ENCODE measurements at regions not wholly inside any gene's neighbourhood (a gene's known extent, or its start where the extent isn't known, plus 50 kb on each side); places are given as distances from the start of the nearest gene placed in this dataset.

GRCh38 chr6:40645043-40645442, 57.9 kb upstream of the LRFN2 start:
- Mint-ChIP-seq H3K27me3 (ENCODE audit: low read depth) (peaks cover 7% of the 10 kb centered on the region), H3K36me3 (ENCODE audit: insufficient read depth in 2 of 2) (no peaks in the 10 kb centered on the region), H3K27ac (no peak overlapping the region), H3K9me3 (peaks cover 0 to 1% of the 10 kb centered on the region in 2 donors), H3K4me3 (no peak overlapping the region), H3K4me1 (ENCODE audit: low read depth) (peaks cover 15% of the 10 kb centered on the region)
- ATAC-seq (replicated peaks in 1 of 2) (no peak), DNase-seq (no peak)

DNA sequence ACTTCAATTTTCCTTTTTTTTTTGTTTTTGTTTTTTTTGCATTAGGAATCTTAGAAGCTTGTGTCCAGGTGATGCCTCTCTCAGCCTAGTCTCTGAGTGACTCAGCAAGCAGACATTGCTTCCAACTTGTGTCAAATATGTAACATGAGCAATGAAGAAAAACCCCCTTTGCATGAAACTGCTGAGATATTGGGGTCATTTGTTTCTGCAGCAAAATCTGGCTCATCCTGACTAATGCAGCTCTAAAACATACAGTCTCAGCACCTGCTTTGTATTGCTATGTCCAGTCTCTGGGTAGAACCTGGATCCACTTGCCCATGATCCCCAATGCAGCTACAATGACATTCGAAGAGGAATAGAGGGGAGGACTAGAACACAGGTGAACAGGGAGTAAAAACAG, 55.7 kb upstream of the LRFN2 start:
- no peak for ATAC-seq (replicated peaks in 1 of 2)
- Mint-ChIP-seq H3K9me3 (peaks cover 0 to 1% of the 10 kb centered on the region in 2 donors), H3K4me1 (ENCODE audit: low read depth) (peaks cover 17% of the 10 kb centered on the region), H3K36me3 (ENCODE audit: insufficient read depth in 2 of 2) (no peaks in the 10 kb centered on the region), H3K27me3 (ENCODE audit: low read depth) (peaks cover 7% of the 10 kb centered on the region), H3K4me3 (no peak overlapping the region), H3K27ac (no peak overlapping the region)
- DNase-seq = no peak

- ATAC-seq (replicated peaks in 1 of 2) = no peak
- Mint-ChIP-seq H3K9me3 (peaks cover 0 to 1% of the 10 kb centered on the region in 2 donors), H3K36me3 (ENCODE audit: insufficient read depth in 2 of 2) (no peaks in the 10 kb centered on the region)
These were observed 55.0 kb upstream of the LRFN2 start for GRCh38 chr6:40642190-40642589.

DNA sequence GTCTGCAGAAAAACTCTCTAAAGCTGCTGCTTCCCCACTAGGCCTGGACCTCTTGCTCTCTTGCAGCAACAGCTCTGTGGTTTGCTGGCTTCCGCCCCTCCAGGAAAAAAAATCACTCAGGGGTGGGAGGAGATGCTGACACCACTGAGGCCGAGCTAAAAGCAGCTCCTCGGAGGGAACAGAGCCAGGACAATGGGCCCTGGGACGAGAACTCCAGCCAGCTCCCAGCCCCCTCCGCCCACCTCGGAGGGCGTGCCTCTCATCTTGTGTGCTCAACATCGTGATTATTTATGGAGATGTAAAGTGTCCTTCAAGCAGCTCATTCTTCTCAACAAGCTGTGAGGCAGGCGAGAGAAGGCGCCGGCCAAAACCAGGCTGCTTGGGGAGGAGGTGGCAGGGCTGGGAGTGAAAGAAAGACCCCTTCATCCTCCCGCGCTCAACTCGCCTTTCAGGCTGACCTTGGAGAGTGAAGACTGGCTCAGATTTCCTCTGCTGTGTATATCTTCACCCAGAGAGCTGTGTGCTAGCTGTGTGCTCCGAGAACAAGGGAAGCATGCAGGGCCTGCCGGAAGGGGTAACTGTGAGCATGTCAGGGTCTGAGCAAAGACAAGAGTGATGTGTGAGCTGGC, 53.5 kb upstream of the LRFN2 start:
- Mint-ChIP-seq H3K27me3 (ENCODE audit: low read depth) (no peaks in the 10 kb centered on the region), H3K4me1 (ENCODE audit: low read depth) (peaks cover 17% of the 10 kb centered on the region), H3K9me3 (peaks cover 0 to 1% of the 10 kb centered on the region in 2 donors), H3K27ac (no peak overlapping the region), H3K4me3 (peak overlapping the region; percentile 11 to 29), H3K36me3 (ENCODE audit: insufficient read depth in 2 of 2) (no peaks in the 10 kb centered on the region)
- DNase-seq (peak in 1 of 2 donors; percentile 15), ATAC-seq (replicated peaks in 1 of 2) (peak in 1 of 2 donors; percentile 35)

More at GRCh38 chr6:40642190-40642589, 55.0 kb upstream of the LRFN2 start:
- DNase-seq = no peak
- peaks cover 1% of the 10 kb centered on the region for H3K27me3 Mint-ChIP-seq (ENCODE audit: low read depth)
- no peak overlapping the region for H3K4me3 Mint-ChIP-seq
- no peak overlapping the region for H3K27ac Mint-ChIP-seq
- peaks cover 17% of the 10 kb centered on the region for H3K4me1 Mint-ChIP-seq (ENCODE audit: low read depth)
